ENCODE measurements at regions not wholly inside any gene's neighbourhood (a gene's known extent, or its start where the extent isn't known, plus 50 kb on each side); places are given as distances from the start of the nearest gene placed in this dataset.
"Not testable (repeated sequence)": the region's sequence is repeated elsewhere in the genome, so short reads cannot be mapped to it uniquely, and the experiment has no call there.

GRCh38 chr16:29285151-29285885 is 121.2 kb downstream of the NPIPB11 start:
- TF ChIP-seq CTCF, POLR2A (IDR thresholded peaks at IDR 0.05): not testable (repeated sequence)
